ENCODE measurements at regions not wholly inside any gene's neighbourhood (a gene's known extent, or its start where the extent isn't known, plus 50 kb on each side); places are given as distances from the start of the nearest gene placed in this dataset.

DNA sequence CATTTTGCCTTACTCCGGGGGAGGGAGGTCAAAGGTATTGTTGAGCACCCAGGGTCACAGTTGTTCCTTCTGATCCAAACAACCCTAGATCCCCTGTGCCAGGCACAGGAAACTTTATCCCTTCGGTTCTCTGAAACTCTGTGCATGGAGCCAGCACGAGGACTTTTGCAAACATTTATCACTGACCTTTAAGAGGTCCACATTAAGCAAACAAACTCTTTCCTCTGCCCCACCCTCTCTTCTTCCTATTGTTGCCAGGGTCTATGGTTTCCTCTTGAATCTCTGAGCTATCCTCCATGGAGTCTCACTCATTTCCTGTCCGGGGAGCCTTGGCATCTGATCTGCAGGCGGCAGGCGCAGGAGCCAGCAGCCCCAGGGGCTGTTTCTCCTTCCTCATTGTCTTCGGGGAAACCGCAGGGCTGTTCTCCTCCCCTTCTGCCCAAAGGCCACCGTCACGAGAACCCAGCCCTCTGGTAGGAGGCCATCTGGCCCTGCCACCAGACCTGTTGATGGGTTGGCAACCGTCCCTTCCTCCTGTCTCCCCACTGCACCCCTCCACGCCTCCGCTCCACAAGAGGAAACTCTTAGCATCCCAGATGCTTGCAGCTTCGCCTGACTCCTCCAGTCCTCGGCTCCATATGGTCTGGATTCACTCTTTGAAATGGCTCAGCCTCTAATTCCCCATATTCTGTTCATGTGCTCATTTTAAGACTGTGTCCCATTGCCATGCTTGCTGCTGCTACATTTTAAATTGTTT, 327.3 kb upstream of the NRP1 start:
- TF ChIP-seq, protein P1, sequence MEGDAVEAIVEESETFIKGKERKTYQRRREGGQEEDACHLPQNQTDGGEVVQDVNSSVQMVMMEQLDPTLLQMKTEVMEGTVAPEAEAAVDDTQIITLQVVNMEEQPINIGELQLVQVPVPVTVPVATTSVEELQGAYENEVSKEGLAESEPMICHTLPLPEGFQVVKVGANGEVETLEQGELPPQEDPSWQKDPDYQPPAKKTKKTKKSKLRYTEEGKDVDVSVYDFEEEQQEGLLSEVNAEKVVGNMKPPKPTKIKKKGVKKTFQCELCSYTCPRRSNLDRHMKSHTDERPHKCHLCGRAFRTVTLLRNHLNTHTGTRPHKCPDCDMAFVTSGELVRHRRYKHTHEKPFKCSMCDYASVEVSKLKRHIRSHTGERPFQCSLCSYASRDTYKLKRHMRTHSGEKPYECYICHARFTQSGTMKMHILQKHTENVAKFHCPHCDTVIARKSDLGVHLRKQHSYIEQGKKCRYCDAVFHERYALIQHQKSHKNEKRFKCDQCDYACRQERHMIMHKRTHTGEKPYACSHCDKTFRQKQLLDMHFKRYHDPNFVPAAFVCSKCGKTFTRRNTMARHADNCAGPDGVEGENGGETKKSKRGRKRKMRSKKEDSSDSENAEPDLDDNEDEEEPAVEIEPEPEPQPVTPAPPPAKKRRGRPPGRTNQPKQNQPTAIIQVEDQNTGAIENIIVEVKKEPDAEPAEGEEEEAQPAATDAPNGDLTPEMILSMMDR (IDR thresholded peaks at IDR 0.05): no peak

DNA sequence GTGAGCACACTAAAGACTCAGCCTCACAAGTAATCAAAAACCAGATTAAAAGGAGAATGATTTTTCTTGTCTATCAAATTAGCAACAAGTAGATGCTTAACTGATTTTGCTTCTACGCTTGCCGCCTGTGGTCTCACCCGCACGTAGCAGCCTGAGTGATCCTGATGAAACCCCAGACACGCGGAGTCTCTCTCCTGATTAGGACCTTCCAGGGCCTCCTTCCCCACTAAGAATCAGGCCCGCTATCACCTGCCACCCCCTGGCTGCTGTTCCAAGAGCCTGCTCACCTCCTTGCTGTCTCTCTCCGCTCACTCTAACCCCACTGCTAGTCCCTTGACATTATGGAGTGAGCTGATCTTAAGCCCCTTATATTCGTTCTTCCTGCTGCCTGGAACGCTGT, 325.9 kb upstream of the NRP1 start:
- TF ChIP-seq, protein P1 (IDR thresholded peaks at IDR 0.05): no peak

DNA sequence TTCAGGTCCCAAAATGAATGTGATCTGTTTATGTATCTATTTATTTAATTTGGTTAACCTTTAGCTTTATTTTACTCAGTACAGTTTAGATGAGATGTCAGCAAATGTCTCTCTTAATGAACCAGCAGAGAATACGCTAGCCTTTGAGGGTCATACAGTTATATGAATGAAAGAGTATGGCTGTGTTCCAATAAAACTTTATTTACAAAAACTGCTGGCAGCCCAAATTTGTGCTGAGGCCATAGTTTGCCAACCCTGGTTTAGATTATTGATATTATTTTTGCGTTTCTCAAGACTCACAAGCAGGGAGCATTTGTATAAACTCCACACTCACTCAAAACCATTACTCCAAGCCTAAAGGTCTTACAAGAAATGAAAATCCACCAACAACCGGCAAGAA, 323.4 kb upstream of the NRP1 start:
- TF ChIP-seq, protein P1 (IDR thresholded peaks at IDR 0.05): no peak

DNA sequence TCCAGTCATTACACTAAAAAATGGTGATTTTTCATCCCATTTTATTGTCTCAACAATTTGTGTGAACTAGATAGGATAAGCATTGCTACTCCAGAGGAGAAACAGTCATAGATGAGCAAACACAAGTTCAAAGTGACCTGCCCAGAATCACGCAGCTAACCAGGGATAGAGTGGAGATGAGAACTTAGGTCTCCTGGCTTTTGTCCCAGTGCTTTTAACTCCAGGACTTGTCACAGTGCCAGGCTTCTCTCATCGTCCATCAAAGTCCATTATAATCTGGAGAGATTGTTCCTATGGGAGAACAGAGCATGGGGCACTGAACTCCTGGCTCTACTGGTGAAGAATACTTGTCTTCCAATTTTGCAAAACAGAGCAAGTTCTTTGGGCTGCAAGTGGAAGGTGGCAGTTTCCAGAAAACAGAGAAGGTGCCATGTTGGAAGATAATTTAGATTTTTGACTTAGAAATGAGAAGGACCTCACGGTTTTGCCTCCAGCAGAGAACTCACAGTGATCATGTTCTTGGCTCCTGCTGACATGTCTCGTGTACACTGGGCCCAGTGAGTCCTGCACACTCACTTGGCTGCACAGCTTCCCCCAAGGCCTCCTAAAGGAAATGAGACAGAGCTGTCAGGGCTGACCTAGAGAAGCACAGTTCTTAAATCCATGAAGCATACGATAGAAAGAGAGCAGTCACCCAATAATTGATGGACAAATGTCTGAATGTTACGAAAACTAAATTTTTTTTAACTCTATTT, 322.9 kb upstream of the NRP1 start:
- TF ChIP-seq, protein P1 (IDR thresholded peaks at IDR 0.05): no peak

DNA sequence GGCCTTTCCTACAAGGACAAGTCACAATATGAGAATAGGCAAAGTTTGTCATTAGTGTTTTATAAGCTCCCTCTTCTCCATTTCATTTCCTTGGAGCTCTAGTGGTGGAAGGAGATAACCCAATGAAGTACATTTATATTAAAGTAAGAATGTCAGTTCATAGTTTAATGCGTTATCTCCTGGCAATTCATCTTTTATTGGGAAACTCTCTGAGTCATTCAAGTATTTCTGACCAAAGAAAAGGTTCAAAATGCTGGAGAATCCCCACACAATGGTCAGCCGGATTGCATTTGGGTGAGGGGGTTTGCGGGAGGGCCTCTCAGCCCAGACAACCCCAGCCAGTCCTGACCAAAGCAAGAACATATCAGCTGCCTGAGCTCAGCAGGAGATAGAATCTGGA, 321.5 kb upstream of the NRP1 start:
- TF ChIP-seq, protein P1 (IDR thresholded peaks at IDR 0.05): no peak

DNA sequence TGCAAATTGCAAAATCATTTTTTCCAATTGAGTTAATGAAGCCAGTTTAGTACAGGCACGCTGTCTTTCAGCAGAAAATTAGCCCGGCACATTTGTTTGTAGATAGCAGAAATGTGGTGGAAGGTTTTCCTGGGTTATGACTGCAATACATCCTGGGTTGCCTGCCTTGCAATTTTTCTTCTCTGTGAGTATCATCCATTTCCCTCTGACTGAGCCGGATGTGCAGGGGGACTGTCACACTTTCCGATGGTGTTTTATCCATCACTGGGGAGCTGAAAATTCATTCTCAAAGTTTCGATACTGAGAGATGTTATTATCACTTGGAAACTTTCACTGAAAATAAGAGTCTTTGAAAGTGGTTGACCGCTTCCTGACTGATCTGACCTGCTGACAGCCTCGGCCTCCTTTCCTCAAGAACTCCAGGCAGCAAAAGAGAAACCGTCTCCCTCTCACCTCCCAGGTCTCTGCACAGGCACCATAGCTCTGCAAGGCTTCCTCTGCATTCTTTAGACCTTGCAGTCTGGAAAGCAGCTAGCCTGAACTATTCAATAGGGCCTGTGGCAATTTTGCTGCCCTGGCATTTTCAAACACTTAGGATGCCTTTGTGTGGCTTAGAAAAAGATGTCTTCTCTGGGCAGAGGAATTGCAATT, 320.8 kb upstream of the NRP1 start:
- TF ChIP-seq, protein P1 (IDR thresholded peaks at IDR 0.05): no peak

DNA sequence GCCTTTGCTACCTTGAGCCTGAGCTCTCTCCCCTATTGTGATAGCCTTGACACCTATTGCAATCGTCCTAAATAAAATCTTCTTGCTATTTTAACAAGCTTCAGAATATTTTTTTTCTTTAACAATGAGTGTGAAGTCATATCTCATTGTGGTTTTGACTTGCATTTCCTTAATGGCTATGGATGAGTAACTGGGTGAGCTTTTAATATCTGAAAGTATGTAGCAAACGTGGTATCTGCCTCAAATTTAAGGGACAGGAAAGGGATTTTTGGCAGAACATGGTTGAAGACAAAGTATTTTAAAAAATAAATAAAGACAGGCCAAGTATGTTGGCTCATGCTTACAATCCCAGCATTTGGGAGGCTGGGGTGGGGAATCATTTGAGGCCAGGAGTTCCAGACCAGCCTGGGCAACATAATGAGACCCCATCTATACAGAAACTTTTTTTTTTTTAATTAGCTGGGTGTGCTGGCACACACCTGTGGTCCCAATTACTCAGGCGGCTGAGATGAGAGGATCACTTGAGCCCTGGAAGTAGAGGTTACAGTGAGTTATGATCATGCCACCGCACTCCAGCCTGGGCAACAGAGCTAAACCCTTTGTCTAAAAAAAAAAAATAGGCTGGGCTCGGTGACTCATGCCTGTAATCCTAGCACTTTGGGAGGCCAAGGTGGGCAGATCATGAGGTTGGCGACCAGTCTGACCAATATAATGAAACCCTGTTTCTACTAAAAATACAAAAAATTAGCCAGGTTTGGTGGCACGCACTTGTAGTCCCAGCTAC, 319.3 kb upstream of the NRP1 start:
- TF ChIP-seq, protein P1 (IDR thresholded peaks at IDR 0.05): no peak
